ENCODE measurements at regions not wholly inside any gene's neighbourhood (a gene's known extent, or its start where the extent isn't known, plus 50 kb on each side); places are given as distances from the start of the nearest gene placed in this dataset.

DNA sequence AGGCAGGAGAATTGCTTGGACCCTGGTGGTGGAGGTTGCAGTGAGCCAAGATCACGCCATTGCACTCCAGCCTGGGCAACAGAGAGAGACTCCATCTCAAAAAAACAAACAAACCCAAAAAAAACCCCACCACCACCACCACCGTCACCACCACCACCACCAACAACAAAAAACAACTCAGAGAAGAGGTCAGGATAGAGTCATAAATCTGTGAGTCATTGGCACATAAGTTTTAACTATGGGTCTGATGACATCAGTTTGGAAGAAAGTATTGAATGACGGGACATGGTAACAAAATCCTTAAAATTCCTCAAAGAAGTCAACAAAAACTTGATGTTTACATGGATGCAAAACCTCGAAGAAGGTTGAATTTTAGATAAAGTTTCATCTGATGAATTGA is 288.0 kb upstream of the SFRP2 start:
- H3K4me3 ChIP-seq (ENCODE audit: low read length in 2 of 2) = no peak overlapping the region
- no peaks in the 10 kb centered on the region for H3K4me1 ChIP-seq (ENCODE audit: control insufficient read depth in 2 of 2, insufficient read depth in 2 of 2, low read length in 2 of 2)
- DNase-seq (ENCODE audit: low read depth in 6 of 9, low spot score in 9 of 9) = no peak
- H3K36me3 ChIP-seq (ENCODE audit: control insufficient read depth in 2 of 2, insufficient read depth in 2 of 2, low read length in 1 of 2) = no peaks in the 10 kb centered on the region
- H3K27ac ChIP-seq (ENCODE audit: low read depth in 1 of 2, low read length in 1 of 2) = no peak overlapping the region
- H3K9me3 ChIP-seq (ENCODE audit: control insufficient read depth in 2 of 2, insufficient read depth in 1 of 2, low read length in 1 of 2) = no peaks in the 10 kb centered on the region
- 91% methylated on average over 4 of the region's 4 CpGs for WGBS
- no peaks in the 10 kb centered on the region for H3K27me3 ChIP-seq (ENCODE audit: control insufficient read depth in 2 of 2, insufficient read depth in 1 of 2, low read length in 1 of 2)

DNA sequence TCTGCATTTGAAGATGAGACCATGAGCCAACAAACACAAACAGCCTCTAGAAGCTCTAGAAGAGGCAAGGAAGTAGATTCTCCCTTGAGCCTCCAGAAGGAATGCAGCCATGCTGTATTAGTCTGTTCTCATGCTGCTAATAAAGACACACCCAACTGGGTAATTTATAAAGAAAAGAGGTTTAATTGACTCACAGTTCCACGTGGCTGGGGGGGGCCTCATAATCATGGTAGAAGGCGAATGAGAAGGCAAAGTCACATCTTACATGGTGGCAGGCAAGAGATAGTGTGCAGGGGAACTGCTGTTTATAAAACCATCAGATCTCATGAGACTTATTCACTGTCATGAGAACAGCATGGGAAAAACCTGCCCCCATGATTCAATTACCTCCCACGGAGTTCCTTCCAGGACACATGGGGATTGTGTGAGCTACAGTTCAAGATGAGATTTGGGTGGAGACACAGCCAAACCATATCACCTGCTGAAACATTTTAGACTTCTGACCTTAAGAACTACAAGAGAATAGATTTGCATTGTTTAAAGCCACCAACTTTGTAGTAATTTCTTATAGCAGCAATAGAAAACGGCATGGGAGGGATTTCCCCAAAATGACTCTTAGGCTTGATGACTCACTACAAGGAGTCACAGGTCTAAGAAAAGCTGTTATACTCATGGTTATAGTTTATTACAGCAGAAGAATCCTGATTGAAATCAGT is 284.4 kb upstream of the SFRP2 start:
- Histone ChIP-seq H3K9me3 (ENCODE audit: control insufficient read depth in 2 of 2, insufficient read depth in 1 of 2, low read length in 1 of 2) (no peaks in the 10 kb centered on the region), H3K4me1 (ENCODE audit: control insufficient read depth in 2 of 2, insufficient read depth in 2 of 2, low read length in 2 of 2) (no peaks in the 10 kb centered on the region), H3K36me3 (ENCODE audit: control insufficient read depth in 2 of 2, insufficient read depth in 2 of 2, low read length in 1 of 2) (no peaks in the 10 kb centered on the region), H3K27me3 (ENCODE audit: control insufficient read depth in 2 of 2, insufficient read depth in 1 of 2, low read length in 1 of 2) (no peaks in the 10 kb centered on the region), H3K27ac (ENCODE audit: low read depth in 1 of 2, low read length in 1 of 2) (no peak overlapping the region), H3K4me3 (ENCODE audit: low read length in 2 of 2) (no peak overlapping the region)
- no peak for DNase-seq (ENCODE audit: low read depth in 6 of 9, low spot score in 9 of 9)
- WGBS = 87% methylated on average over 4 of the region's 4 CpGs

DNA sequence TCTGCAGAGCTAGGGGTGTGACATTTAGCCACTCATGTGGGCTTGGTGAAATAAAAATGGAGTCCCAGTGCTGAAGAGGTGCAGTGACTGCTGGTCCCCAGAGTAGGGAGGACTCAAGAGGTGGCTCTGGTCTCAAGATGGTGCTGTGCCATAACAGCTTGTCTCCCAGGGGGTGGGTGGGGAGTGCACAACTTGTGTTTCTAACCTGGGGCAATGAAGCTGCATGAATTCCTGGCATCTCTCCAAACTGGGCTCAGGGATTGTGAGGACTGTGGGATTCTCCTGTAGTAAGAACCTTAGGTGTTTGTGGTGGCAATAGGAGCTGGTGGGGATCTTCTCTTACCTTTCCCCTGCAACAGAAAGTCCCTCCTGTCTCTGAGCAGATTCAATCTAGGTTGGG is 278.9 kb upstream of the SFRP2 start:
- Histone ChIP-seq H3K36me3 (ENCODE audit: control insufficient read depth in 2 of 2, insufficient read depth in 2 of 2, low read length in 1 of 2) (no peaks in the 10 kb centered on the region), H3K27me3 (ENCODE audit: control insufficient read depth in 2 of 2, insufficient read depth in 1 of 2, low read length in 1 of 2) (no peaks in the 10 kb centered on the region), H3K4me1 (ENCODE audit: control insufficient read depth in 2 of 2, insufficient read depth in 2 of 2, low read length in 2 of 2) (no peaks in the 10 kb centered on the region), H3K4me3 (ENCODE audit: low read length in 2 of 2) (no peak overlapping the region), H3K27ac (ENCODE audit: low read depth in 1 of 2, low read length in 1 of 2) (no peak overlapping the region), H3K9me3 (ENCODE audit: control insufficient read depth in 2 of 2, insufficient read depth in 1 of 2, low read length in 1 of 2) (peaks cover 0 to 14% of the 10 kb centered on the region in 2 donors)
- DNase-seq (ENCODE audit: low read depth in 6 of 9, low spot score in 9 of 9) = no peak

DNA sequence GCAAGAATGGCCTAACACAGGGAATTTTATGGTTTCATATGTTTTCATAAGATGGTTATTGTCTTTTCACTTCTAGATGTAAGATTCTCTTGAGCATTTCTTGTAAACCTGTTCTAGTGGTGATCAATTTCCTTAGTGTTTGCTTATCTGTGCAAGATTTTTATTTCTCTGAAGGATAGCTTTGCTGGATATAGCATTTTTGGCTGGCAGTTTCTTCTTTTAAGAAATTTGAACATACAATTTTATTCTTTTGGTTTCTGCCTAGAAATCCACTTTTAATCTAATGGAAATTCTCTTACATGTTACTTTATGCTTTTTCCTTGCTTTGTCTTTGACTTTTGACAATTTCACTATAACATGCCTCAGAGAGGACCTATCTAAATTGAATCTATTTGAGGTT is 276.5 kb upstream of the SFRP2 start:
- peaks cover 0 to 14% of the 10 kb centered on the region in 2 donors for H3K9me3 ChIP-seq (ENCODE audit: control insufficient read depth in 2 of 2, insufficient read depth in 1 of 2, low read length in 1 of 2)
- no peaks in the 10 kb centered on the region for H3K36me3 ChIP-seq (ENCODE audit: control insufficient read depth in 2 of 2, insufficient read depth in 2 of 2, low read length in 1 of 2)

DNA sequence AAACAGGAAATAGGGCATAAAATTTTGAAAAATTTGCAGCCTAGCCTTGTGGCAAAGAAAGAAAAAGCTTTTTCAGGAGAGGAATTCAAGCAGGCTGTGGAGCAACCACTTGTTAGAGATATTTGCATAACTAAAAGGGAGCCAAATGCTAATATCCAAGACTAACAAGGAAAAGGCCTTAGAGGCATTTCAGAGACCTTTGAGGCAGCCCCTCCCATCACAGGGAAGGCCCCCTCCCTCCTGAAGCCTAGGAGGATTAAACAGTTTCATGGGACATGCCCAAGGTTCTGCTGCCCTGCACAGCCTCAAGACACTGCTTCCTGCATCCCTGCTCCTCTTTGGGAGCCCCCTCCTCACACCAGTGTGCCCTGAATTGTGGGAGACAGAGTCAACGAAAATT is 275.4 kb upstream of the SFRP2 start:
- no peaks in the 10 kb centered on the region for H3K36me3 ChIP-seq (ENCODE audit: control insufficient read depth in 2 of 2, insufficient read depth in 2 of 2, low read length in 1 of 2)
- no peak overlapping the region for H3K4me3 ChIP-seq (ENCODE audit: low read length in 2 of 2)
- 77% methylated on average over 1 of the region's 1 CpG for WGBS
- peaks cover 0 to 14% of the 10 kb centered on the region in 2 donors for H3K9me3 ChIP-seq (ENCODE audit: control insufficient read depth in 2 of 2, insufficient read depth in 1 of 2, low read length in 1 of 2)
- no peaks in the 10 kb centered on the region for H3K4me1 ChIP-seq (ENCODE audit: control insufficient read depth in 2 of 2, insufficient read depth in 2 of 2, low read length in 2 of 2)
- H3K27me3 ChIP-seq (ENCODE audit: control insufficient read depth in 2 of 2, insufficient read depth in 1 of 2, low read length in 1 of 2) = no peaks in the 10 kb centered on the region
- DNase-seq (ENCODE audit: low read depth in 6 of 9, low spot score in 9 of 9) = no peak
- no peak overlapping the region for H3K27ac ChIP-seq (ENCODE audit: low read depth in 1 of 2, low read length in 1 of 2)

More for the DNA sequence above, 276.5 kb upstream of the SFRP2 start:
- no peak overlapping the region for H3K27ac ChIP-seq (ENCODE audit: low read depth in 1 of 2, low read length in 1 of 2)
- no peak for DNase-seq (ENCODE audit: low read depth in 6 of 9, low spot score in 9 of 9)
- no peak overlapping the region for H3K4me3 ChIP-seq (ENCODE audit: low read length in 2 of 2)
- no peaks in the 10 kb centered on the region for H3K27me3 ChIP-seq (ENCODE audit: control insufficient read depth in 2 of 2, insufficient read depth in 1 of 2, low read length in 1 of 2)
- H3K4me1 ChIP-seq (ENCODE audit: control insufficient read depth in 2 of 2, insufficient read depth in 2 of 2, low read length in 2 of 2) = no peaks in the 10 kb centered on the region

DNA sequence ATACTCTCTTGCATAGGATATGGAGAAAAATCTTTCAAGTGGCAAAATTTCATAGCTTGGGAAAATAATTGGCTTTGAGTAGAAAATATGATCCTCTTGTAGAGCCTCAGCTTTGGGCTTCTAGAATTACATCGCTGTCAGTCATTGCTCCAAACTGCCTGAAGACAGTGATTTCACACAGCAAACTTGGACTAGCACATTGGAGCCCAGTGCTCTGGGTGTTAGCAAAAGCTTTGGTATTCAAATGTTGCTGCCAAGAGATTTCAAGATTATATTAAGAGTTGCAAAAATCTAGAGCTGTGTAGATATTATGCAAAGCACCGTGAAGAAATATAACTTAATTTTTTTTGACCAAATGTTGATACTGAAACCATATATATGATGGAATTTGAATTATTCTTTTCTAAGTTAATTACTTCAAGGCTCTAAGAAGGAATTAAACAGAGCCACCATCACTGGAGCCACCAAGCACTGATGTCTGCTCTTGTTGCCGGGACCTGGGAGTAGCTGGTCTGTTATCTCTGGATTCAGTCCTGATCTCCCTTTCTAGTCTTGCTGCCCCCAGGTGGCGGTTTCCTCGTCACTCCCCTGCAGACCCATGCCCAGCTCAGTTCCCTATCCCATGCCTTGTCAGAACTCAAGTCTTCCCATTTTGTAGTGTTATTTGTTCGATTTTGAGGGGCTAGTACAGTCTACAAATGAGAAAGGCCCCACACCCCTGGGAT is 260.7 kb upstream of the SFRP2 start:
- Histone ChIP-seq H3K27ac (ENCODE audit: low read depth in 1 of 2, low read length in 1 of 2) (no peak overlapping the region), H3K27me3 (ENCODE audit: control insufficient read depth in 2 of 2, insufficient read depth in 1 of 2, low read length in 1 of 2) (no peaks in the 10 kb centered on the region), H3K4me1 (ENCODE audit: control insufficient read depth in 2 of 2, insufficient read depth in 2 of 2, low read length in 2 of 2) (no peaks in the 10 kb centered on the region), H3K9me3 (ENCODE audit: control insufficient read depth in 2 of 2, insufficient read depth in 1 of 2, low read length in 1 of 2) (no peaks in the 10 kb centered on the region), H3K4me3 (ENCODE audit: low read length in 2 of 2) (no peak overlapping the region), H3K36me3 (ENCODE audit: control insufficient read depth in 2 of 2, insufficient read depth in 2 of 2, low read length in 1 of 2) (no peaks in the 10 kb centered on the region)
- no peak for DNase-seq (ENCODE audit: low read depth in 6 of 9, low spot score in 9 of 9)
- WGBS = 71% methylated on average over 6 of the region's 6 CpGs

DNA sequence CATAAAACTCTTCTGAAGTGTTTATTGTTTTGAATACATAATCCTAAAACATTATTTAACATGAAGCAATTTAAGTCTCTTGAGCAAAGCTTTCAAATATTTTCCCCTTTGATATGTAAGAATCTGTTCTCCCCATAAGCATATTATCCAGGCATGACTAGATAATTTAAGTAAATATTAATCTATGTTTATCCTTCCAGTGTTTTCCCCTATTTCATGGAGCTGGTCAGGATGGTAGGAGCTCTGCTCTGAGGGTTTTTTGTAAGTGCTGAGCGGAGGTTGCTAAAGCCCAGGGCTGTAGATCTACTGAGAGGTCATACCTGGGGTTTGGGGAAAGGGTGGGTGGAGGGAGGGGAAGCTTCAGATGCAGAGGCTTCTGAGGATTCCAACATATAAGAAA is 258.9 kb upstream of the SFRP2 start:
- WGBS = 93% methylated on average over 1 of the region's 1 CpG
- Histone ChIP-seq H3K36me3 (ENCODE audit: control insufficient read depth in 2 of 2, insufficient read depth in 2 of 2, low read length in 1 of 2) (no peaks in the 10 kb centered on the region), H3K27ac (ENCODE audit: low read depth in 1 of 2, low read length in 1 of 2) (no peak overlapping the region), H3K4me1 (ENCODE audit: control insufficient read depth in 2 of 2, insufficient read depth in 2 of 2, low read length in 2 of 2) (no peaks in the 10 kb centered on the region), H3K27me3 (ENCODE audit: control insufficient read depth in 2 of 2, insufficient read depth in 1 of 2, low read length in 1 of 2) (no peaks in the 10 kb centered on the region), H3K9me3 (ENCODE audit: control insufficient read depth in 2 of 2, insufficient read depth in 1 of 2, low read length in 1 of 2) (no peaks in the 10 kb centered on the region), H3K4me3 (ENCODE audit: low read length in 2 of 2) (no peak overlapping the region)
- no peak for DNase-seq (ENCODE audit: low read depth in 6 of 9, low spot score in 9 of 9)

DNA sequence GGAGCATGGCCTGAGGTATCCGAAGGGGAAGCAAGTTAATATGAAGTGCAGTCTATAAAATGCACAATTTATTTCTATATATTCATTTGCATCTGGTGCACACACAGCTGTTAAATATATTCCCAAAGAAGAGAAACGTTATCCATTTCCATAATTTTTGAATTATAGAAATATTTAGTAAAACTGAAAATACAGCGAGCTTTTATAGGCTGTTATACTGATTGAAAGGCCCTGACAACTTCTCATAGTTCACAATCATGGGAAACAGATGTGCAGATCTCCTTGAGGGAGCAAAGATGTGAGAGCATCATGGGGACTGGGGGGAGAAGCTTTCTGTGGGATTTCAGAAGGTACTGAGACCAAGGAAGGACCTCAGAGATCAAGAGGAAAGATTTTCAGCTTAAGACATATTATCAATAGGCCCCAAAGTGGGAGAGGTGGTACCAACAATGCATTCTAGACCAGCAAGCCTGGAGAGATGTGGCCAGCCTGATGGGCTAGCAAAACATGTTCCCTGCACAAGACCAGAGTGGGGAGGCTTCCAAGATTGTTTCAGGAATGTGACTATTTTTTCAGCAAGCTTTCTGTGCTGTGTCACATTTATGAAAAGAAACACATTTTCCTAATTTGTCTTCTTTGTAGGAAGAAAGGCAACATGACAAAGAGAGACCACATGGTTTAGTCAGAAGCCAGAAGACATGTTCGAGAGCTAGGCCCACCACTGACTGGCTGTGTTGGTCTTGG is 256.0 kb upstream of the SFRP2 start:
- no peaks in the 10 kb centered on the region for H3K36me3 ChIP-seq (ENCODE audit: control insufficient read depth in 2 of 2, insufficient read depth in 2 of 2, low read length in 1 of 2)
- no peaks in the 10 kb centered on the region for H3K9me3 ChIP-seq (ENCODE audit: control insufficient read depth in 2 of 2, insufficient read depth in 1 of 2, low read length in 1 of 2)
- no peaks in the 10 kb centered on the region for H3K27me3 ChIP-seq (ENCODE audit: control insufficient read depth in 2 of 2, insufficient read depth in 1 of 2, low read length in 1 of 2)
- no peak for DNase-seq (ENCODE audit: low read depth in 6 of 9, low spot score in 9 of 9)
- H3K4me3 ChIP-seq (ENCODE audit: low read length in 2 of 2) = no peak overlapping the region
- no peak overlapping the region for H3K27ac ChIP-seq (ENCODE audit: low read depth in 1 of 2, low read length in 1 of 2)
- H3K4me1 ChIP-seq (ENCODE audit: control insufficient read depth in 2 of 2, insufficient read depth in 2 of 2, low read length in 2 of 2) = no peaks in the 10 kb centered on the region
- WGBS = 88% methylated on average over 4 of the region's 4 CpGs

DNA sequence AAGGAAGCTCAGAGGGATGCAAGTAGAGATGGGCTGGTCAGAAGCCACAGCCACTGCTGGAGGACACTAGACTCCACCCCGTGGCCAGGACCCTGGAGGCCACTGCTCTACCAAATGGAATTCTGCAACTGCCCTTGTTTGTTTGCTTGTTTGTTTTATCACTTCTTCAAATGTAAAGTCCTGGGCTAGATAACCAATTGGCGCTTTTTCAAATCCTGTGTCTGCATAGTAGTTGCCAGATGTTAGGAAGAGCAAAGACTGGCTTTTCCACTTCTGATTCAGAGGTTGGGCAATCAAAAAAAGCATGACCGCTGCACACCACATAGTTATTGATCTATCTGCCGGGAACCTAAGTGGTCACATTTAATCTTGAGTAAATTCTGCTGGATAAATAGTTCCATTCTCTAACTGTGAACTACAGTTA is 255.2 kb upstream of the SFRP2 start:
- DNase-seq (ENCODE audit: low read depth in 6 of 9, low spot score in 9 of 9) = no peak
- H3K4me3 ChIP-seq (ENCODE audit: low read length in 2 of 2) = no peak overlapping the region
- no peaks in the 10 kb centered on the region for H3K27me3 ChIP-seq (ENCODE audit: control insufficient read depth in 2 of 2, insufficient read depth in 1 of 2, low read length in 1 of 2)
- no peaks in the 10 kb centered on the region for H3K36me3 ChIP-seq (ENCODE audit: control insufficient read depth in 2 of 2, insufficient read depth in 2 of 2, low read length in 1 of 2)
- WGBS = 92% methylated on average over 4 of the region's 4 CpGs
- H3K9me3 ChIP-seq (ENCODE audit: control insufficient read depth in 2 of 2, insufficient read depth in 1 of 2, low read length in 1 of 2) = no peaks in the 10 kb centered on the region
- H3K27ac ChIP-seq (ENCODE audit: low read depth in 1 of 2, low read length in 1 of 2) = no peak overlapping the region
- H3K4me1 ChIP-seq (ENCODE audit: control insufficient read depth in 2 of 2, insufficient read depth in 2 of 2, low read length in 2 of 2) = no peaks in the 10 kb centered on the region

All from thymus (tissue), 11 donors.